NCI-H2029 (cell line): ENCODE measurements at regions not wholly inside any gene's neighbourhood (a gene's known extent, or its start where the extent isn't known, plus 50 kb on each side); places are given as distances from the start of the nearest gene placed in this dataset.

ENCODE experiments used
- DNase-seq: peaks from one replicate; lab custom pipeline; 2025; lab: John Stamatoyannopoulos, UW

GRCh38 chr1:65486613-65487012 is 66.1 kb downstream of the LEPR start:
- DNase-seq: no peak

- DNase-seq: no peak
Observed at GRCh38 chr1:65489481-65489880, 69.0 kb downstream of the LEPR start.

- no peak for DNase-seq
Observed at GRCh38 chr1:65490231-65491009, 70.0 kb downstream of the LEPR start.

GRCh38 chr1:65491472-65491871 is 71.0 kb downstream of the LEPR start:
- DNase-seq: no peak

GRCh38 chr1:65493802-65494201 is 73.3 kb downstream of the LEPR start:
- no peak for DNase-seq

- no peak for DNase-seq
Observed at GRCh38 chr1:65494671-65495070, 74.2 kb downstream of the LEPR start.

- no peak for DNase-seq
Observed at GRCh38 chr1:65495137-65495536, 74.7 kb downstream of the LEPR start.

- peak; percentile 56 for DNase-seq
Observed at GRCh38 chr1:65497256-65497830, 76.9 kb downstream of the LEPR start.

- DNase-seq: no peak
Observed at GRCh38 chr1:65503427-65503826, 83.0 kb downstream of the LEPR start.

- no peak for DNase-seq
Observed at GRCh38 chr1:65504263-65504662, 83.8 kb downstream of the LEPR start.

GRCh38 chr1:65505547-65506300 is 85.3 kb downstream of the LEPR start:
- no peak for DNase-seq

GRCh38 chr1:65508051-65508450 is 87.6 kb downstream of the LEPR start:
- no peak for DNase-seq

GRCh38 chr1:65509912-65510680 is 89.6 kb downstream of the LEPR start:
- no peak for DNase-seq

- DNase-seq: no peak
Observed at GRCh38 chr1:65510961-65511360, 90.5 kb downstream of the LEPR start.

GRCh38 chr1:65512383-65512782 is 91.9 kb downstream of the LEPR start:
- peak; percentile 82 for DNase-seq

- DNase-seq: peak; percentile 29
Observed at GRCh38 chr1:65512967-65513780, 92.7 kb downstream of the LEPR start.

GRCh38 chr1:65514041-65514440 is 93.6 kb downstream of the LEPR start:
- DNase-seq: peak; percentile 47

- no peak for DNase-seq
Observed at GRCh38 chr1:65524931-65525265, 104.4 kb downstream of the LEPR start.

- no peak for DNase-seq
Observed at GRCh38 chr1:65525266-65526048, 105.0 kb downstream of the LEPR start.

GRCh38 chr1:65526049-65526556 is 105.6 kb downstream of the LEPR start:
- DNase-seq: no peak

- no peak for DNase-seq
Observed at GRCh38 chr1:65527190-65527589, 106.7 kb downstream of the LEPR start.
